Smooth muscle cell (in vitro differentiated cells): ENCODE measurements at regions not wholly inside any gene's neighbourhood (a gene's known extent, or its start where the extent isn't known, plus 50 kb on each side); places are given as distances from the start of the nearest gene placed in this dataset.
"Not testable (repeated sequence)": the region's sequence is repeated elsewhere in the genome, so short reads cannot be mapped to it uniquely, and the experiment has no call there.

ENCODE experiments used
- DNase-seq: peaks from one replicate; lab custom pipeline; 2025; ENCODE audit not compliant: unreplicated experiment; lab: John Stamatoyannopoulos, UW
- H2AFZ ChIP-seq: fragments of 200-600 bp; sonication (generic); 2 replicates; pipeline ENCODE4 v1.6.0; 2016; ENCODE audit warnings: antibody characterized with exemption, low read depth, mild to moderate bottlenecking
- H3F3A ChIP-seq: fragments of 200-600 bp; sonication (generic); 2 replicates; pipeline ENCODE4 v1.6.0; 2017; ENCODE audit warnings: antibody characterized with exemption, low read depth
- H3K27ac ChIP-seq: fragments of 200-600 bp; sonication (generic); 2 replicates; pipeline ENCODE4 v1.5.1; 2016; ENCODE audit warnings: low read depth, mild to moderate bottlenecking
- H3K27me3 ChIP-seq: fragments of 200-600 bp; sonication (generic); 2 replicates; pipeline ENCODE4 v1.6.1; 2016; ENCODE audit warnings: low read depth, mild to moderate bottlenecking
- H3K36me3 ChIP-seq: fragments of 200-600 bp; sonication (generic); 2 replicates; pipeline ENCODE4 v1.5.1; 2016; ENCODE audit warnings: low read depth
- H3K4me1 ChIP-seq: fragments of 200-600 bp; sonication (generic); 2 replicates; pipeline ENCODE4 v1.5.1; 2016; ENCODE audit warnings: low read depth
- H3K4me2 ChIP-seq: fragments of 200-600 bp; sonication (generic); 2 replicates; pipeline ENCODE4 v1.6.0; 2016; ENCODE audit warnings: mild to moderate bottlenecking
- H3K4me3 ChIP-seq: fragments of 200-600 bp; sonication (generic); 2 replicates; pipeline ENCODE4 v1.5.1; 2016; ENCODE audit warnings: mild to moderate bottlenecking
- H3K79me2 ChIP-seq: fragments of 200-600 bp; sonication (generic); 2 replicates; pipeline ENCODE4 v1.6.0; 2016; ENCODE audit warnings: low read depth, mild to moderate bottlenecking
- H3K9ac ChIP-seq: fragments of 200-600 bp; sonication (generic); 2 replicates; pipeline ENCODE4 v1.6.0; 2016; ENCODE audit warnings: low read depth
- H3K9me3 ChIP-seq: fragments of 200-600 bp; sonication (generic); replicated peaks from 2 replicates; pipeline ENCODE4 v1.5.1; 2016; ENCODE audit warnings: low read depth
- H4K20me1 ChIP-seq: fragments of 200-600 bp; sonication (generic); 2 replicates; pipeline ENCODE4 v1.6.0; 2016; ENCODE audit warnings: low read depth
- WGBS: methylation state at CpG from one replicate; pipeline ENCODE4 v1.1.7; 2016; ENCODE audit warnings: low lambda C conversion rate; 5-methylcytosine and 5-hydroxymethylcytosine counted together
- TF ChIP-seq, protein P1 (sequence below): fragments of 200-600 bp; sonication (generic); IDR thresholded peaks from 2 replicates; pipeline ENCODE4 v1.5.1; 2017; ENCODE audit warnings: borderline replicate concordance, mild to moderate bottlenecking, antibody characterized with exemption; ENCODE audit not compliant: insufficient read depth, poor library complexity, severe bottlenecking

- WGBS, result 46% methylated on average over 1 of the region's 1 CpG
- Histone ChIP-seq H3K27me3 (no peaks in the 10 kb centered on the region), H3K79me2 (no peaks in the 10 kb centered on the region), H2AFZ (no peak overlapping the region), H3K27ac (no peak overlapping the region), H3F3A (no peaks in the 10 kb centered on the region), H3K36me3 (no peaks in the 10 kb centered on the region), H3K4me2 (no peak overlapping the region), H3K9me3 (no peaks in the 10 kb centered on the region), H3K9ac (no peak overlapping the region), H3K4me3 (no peak overlapping the region), H4K20me1 (no peaks in the 10 kb centered on the region), H3K4me1 (no peaks in the 10 kb centered on the region)
- no peak for DNase-seq
- TF ChIP-seq, protein P1, sequence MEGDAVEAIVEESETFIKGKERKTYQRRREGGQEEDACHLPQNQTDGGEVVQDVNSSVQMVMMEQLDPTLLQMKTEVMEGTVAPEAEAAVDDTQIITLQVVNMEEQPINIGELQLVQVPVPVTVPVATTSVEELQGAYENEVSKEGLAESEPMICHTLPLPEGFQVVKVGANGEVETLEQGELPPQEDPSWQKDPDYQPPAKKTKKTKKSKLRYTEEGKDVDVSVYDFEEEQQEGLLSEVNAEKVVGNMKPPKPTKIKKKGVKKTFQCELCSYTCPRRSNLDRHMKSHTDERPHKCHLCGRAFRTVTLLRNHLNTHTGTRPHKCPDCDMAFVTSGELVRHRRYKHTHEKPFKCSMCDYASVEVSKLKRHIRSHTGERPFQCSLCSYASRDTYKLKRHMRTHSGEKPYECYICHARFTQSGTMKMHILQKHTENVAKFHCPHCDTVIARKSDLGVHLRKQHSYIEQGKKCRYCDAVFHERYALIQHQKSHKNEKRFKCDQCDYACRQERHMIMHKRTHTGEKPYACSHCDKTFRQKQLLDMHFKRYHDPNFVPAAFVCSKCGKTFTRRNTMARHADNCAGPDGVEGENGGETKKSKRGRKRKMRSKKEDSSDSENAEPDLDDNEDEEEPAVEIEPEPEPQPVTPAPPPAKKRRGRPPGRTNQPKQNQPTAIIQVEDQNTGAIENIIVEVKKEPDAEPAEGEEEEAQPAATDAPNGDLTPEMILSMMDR, result no peak
Measured at GRCh38 chr11:23212807-23213206, 352.5 kb upstream of the CCDC179 start.

DNA sequence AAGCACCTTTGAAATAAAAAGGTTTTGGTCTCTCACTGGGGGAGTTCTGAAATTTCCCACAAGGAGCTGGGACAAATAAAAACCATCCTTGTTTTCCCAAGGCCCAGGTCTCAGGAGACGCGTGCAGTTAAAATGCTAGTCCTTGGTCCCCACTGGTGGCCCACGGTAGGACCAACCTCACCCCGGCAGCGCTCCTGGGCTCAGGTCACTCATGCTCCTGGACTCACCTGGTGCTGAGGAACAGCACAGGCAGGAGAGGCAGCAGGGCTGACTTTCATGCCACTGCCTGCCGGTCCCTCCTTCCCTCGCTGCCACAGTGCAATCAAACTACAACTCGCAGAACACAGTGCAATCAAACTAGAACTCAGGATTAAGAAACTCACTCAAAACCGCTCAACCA, 356.8 kb upstream of the CCDC179 start:
- no peak overlapping the region for H3K27ac ChIP-seq
- H3K9ac ChIP-seq, result no peak overlapping the region
- no peaks in the 10 kb centered on the region for H3K27me3 ChIP-seq
- TF ChIP-seq, protein P1, result no peak
- no peak for DNase-seq
- no peak overlapping the region for H3K4me3 ChIP-seq
- no peak overlapping the region for H3K4me2 ChIP-seq
- H3F3A ChIP-seq, result no peaks in the 10 kb centered on the region
- H3K36me3 ChIP-seq, result no peaks in the 10 kb centered on the region
- H2AFZ ChIP-seq, result no peak overlapping the region
- 92% methylated on average over 9 of the region's 9 CpGs for WGBS
- no peaks in the 10 kb centered on the region for H4K20me1 ChIP-seq
- H3K79me2 ChIP-seq, result no peaks in the 10 kb centered on the region
- H3K9me3 ChIP-seq, result no peaks in the 10 kb centered on the region
- H3K4me1 ChIP-seq, result no peaks in the 10 kb centered on the region

- not testable (repeated sequence) for H3K4me2 ChIP-seq, H4K20me1 ChIP-seq, H3F3A ChIP-seq, H3K9me3 ChIP-seq, H3K79me2 ChIP-seq, H3K36me3 ChIP-seq, H2AFZ ChIP-seq, H3K9ac ChIP-seq, H3K27ac ChIP-seq, H3K27me3 ChIP-seq, H3K4me1 ChIP-seq, H3K4me3 ChIP-seq, DNase-seq
- WGBS, result 78% methylated on average over 3 of the region's 3 CpGs
Measured at GRCh38 chr11:23220086-23220485, 359.8 kb upstream of the CCDC179 start.

DNA sequence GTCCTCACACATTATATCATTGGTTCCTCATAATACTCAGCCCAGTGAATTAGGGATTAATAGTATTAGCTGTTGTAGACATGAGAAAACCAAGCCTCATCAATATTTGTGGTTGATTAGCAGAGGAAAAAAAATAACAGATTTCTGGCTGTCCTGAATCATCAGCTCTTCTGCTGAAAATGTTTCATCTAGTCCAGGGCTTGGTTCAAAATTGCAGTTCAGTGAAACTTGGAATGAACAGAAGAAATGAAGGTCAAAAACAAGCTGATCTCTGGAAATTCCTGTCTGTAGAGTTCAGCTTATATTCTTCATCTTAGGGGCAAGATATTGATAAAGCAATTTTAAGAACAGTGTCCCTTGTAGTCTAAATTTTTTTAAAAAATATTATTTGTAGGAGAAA, 361.1 kb upstream of the CCDC179 start:
- no peaks in the 10 kb centered on the region for H3K36me3 ChIP-seq
- H3K4me2 ChIP-seq, result no peak overlapping the region
- H4K20me1 ChIP-seq, result no peaks in the 10 kb centered on the region
- H3K9me3 ChIP-seq, result no peaks in the 10 kb centered on the region
- no peaks in the 10 kb centered on the region for H3K27me3 ChIP-seq
- TF ChIP-seq, protein P1, result no peak
- no peak overlapping the region for H3K9ac ChIP-seq
- no peaks in the 10 kb centered on the region for H3K79me2 ChIP-seq
- no peak overlapping the region for H2AFZ ChIP-seq
- no peak overlapping the region for H3K27ac ChIP-seq
- H3K4me1 ChIP-seq, result no peaks in the 10 kb centered on the region
- H3F3A ChIP-seq, result no peaks in the 10 kb centered on the region
- no peak for DNase-seq
- H3K4me3 ChIP-seq, result no peak overlapping the region
